Activated gamma-delta T cell treated with Interleukin-2 at 50 U/mL for 16 hours (primary cell): ENCODE measurements at regions not wholly inside any gene's neighbourhood (a gene's known extent, or its start where the extent isn't known, plus 50 kb on each side); places are given as distances from the start of the nearest gene placed in this dataset.

ENCODE experiments used
- DNase-seq: peaks from one replicate; pipeline ENCODE4 v3.0.0-alpha.2; 2020

DNA sequence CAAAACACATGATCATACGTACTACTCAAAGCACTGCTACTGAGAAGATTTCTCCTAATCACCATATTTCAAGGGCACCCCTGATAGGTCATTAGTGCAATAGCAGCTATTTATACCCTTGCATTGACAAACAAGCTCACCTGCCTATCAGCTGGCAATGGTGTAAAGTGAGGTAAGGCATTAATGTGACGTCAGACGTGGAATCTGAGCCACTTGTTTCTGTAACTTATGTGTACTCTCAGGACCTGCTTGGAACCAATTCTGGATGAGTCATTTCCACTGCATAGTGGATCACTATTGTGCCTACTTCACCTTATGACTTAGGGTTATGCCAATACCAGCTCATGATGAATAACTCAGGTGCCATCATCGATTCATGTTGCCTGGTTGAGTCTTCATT lies 628.5 kb upstream of the CELF2 start:
- DNase-seq = no peak

DNA sequence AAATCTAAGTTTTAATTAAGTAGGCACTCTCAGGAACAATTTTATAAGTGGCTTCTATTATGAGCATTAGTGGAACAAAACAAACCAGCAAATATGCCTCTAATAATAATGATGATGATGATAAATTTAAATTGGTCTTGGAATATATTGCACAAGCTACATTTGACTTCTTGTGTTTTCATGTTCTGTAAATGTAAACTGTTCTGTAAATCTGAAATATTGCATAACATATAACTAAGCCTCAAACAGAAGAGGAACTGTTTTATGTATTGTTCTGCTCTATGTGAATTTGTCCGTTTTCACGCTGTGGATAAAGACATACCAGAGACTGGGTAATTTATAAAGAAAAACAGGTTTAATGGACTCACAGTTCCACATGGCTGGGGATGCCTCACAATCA lies 625.2 kb upstream of the CELF2 start:
- DNase-seq = no peak

DNA sequence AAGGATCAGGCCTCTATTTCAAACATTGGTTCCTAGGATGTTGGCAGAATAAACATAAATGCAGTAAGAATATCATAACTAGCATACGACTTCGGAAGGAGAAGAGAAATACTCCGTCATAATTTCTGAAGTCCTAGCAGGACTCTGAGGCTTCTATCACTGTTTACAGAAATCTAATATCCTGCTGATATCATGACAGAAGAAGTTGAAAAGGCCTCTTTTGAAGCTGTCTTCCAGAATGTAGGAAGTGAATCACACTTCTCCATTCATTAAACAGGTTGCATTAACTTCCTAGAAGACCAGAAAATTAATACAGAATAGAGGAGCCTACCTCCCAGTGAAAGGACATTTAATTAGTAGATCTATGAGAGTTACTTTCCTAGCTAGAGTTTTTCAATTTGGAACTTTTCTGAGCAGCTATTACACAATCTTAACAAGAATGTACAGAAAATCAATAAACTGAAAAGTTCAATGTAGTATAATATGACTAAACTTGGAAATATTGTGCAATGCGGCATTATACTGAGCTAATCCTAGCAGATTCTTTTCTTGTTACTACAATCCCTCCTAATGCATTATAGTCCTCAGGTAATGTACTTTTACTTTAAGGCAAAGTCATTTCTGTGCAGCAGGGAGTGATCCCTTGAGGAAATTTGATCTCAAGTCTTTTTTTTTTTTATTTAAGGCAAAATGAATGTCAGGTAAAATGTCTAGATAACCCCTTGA lies 622.6 kb upstream of the CELF2 start:
- no peak for DNase-seq

DNA sequence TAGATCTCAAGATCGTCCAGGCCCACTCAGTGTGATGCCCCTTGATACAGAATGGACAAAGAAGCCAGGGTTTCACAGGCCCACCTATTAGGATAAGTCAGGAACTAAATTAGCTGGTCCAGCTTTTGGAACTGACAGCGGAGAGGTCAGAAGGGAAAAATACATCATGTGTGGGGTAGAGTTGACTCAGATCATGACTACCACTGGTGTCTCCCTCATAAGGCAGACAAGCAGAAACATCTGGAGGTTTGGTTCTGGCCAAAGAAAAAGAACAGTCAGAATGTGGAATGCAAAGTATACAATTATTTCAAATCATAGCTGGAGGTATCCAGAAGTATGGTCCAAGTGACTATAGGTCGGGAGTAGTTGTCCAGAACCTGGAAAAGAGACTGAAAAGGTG lies 621.1 kb upstream of the CELF2 start:
- DNase-seq = no peak

DNA sequence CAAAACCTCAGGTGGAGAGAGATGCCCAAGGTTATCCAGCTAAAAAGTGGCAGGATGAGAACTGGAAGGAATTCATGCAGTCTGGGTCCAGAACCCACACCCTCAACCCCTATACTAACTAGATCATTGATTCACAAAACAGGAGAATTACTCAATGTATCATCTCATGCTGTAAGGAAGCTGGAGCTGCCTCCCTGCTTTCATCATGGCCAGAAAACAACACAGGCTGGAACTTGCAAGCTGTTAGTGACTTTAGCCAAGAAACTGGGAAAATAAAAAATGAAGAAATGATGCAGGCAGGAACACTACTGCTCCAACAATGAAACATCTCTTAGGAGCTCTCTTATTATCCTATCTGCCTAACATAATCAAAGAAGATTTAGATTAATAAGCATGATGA lies 619.8 kb upstream of the CELF2 start:
- no peak for DNase-seq

DNA sequence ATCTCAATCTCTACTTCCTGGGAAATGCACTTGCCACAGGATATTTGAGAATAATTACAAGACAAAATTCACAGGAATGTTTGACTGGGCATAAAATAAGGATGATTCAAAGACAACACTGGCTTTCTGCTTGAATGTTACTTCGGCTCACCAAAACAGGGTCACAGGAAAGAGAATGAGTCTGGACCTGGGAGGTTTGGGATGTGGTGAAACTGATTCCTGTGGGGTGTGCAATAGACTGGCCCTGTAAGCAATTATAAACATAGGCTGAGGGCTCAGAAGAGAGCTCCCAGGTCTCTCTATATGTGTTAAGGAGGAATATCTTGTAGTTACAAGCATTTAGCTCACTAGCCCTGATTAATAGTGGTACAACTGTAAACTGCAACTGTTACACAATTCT lies 613.9 kb upstream of the CELF2 start:
- no peak for DNase-seq

DNA sequence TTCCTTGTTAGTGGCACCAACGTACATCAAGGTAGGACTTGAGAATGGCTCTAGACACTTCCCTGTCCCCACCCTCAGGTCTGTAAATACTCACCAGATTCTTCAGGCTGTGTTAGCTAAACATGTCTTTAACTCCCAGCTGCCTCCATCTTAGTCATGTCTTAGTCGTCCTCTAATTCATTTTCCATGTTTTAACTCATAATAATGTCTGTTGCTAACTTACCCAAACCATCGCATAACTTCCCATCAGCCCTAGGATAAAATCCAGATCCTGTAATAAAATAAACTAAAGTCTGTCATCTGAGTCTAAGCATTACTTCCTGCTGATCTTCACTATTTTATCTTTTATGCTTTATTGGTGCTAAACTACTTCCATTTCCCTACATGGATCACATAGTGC lies 600.0 kb upstream of the CELF2 start:
- no peak for DNase-seq

DNA sequence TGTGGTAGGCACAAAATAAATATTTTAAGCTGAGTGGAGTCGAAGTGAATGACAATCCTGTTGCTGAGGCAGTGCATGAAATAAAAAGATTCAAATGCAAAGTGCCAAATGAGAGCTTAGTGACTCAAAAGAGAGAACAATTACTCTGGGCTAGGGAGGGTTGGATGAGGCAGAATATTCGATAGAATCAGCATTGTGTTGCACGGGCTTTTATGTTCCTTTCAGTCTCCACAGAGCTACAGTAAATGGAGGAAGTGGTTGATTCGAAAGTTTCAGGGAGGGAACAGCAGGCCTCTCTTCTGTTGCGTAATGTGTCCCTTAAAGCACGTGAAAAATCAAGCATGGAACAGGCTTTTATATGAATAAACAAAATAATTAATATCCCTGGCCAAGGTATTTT lies 599.3 kb upstream of the CELF2 start:
- no peak for DNase-seq

DNA sequence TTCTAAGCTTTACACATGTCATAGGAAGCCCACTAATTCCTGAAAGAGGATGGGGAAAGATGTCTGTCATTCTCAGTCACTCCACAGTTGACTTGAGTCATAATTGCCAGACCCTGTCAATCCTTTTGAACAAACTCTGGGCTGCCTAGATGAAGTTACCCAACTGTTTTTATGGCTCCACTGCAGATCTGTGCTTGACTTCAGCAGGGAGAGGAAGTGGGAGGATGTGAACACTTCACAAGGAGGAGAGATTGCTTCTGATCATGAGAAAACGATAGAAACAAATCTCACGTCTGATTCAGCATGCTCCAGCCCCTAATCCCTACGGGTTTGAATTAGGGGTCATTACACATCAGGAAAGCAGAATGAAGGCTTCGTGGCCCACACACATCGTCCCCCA lies 596.6 kb upstream of the CELF2 start:
- no peak for DNase-seq

DNA sequence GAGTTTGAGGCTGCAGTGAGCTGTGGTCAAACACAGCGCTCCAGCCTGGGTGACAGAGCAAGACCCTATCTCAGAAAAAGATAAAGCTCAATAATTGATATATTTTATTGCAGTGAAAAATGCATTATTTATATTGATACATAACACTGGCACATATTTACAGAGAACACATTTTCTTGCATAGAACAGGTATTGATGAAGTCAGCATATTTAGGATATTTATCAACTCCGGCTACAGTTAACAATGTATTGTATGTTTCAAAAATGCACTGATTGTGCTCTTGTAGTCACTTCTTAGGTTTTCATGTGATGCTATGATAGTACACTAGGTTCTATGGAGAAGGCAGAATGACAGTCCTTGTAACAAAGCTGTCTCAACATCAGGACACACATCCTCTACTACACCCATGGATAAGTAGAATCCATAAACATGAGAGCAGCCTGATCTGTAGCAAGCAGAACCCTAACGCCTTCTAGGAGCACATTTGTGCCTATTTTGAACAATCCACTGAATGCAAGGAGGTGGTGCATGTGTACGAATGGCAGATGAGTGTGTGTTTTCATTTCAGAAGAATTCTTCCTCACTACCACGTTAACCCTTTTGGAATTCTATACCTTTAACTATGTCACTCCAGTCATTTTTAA lies 586.1 kb upstream of the CELF2 start:
- DNase-seq = no peak

DNA sequence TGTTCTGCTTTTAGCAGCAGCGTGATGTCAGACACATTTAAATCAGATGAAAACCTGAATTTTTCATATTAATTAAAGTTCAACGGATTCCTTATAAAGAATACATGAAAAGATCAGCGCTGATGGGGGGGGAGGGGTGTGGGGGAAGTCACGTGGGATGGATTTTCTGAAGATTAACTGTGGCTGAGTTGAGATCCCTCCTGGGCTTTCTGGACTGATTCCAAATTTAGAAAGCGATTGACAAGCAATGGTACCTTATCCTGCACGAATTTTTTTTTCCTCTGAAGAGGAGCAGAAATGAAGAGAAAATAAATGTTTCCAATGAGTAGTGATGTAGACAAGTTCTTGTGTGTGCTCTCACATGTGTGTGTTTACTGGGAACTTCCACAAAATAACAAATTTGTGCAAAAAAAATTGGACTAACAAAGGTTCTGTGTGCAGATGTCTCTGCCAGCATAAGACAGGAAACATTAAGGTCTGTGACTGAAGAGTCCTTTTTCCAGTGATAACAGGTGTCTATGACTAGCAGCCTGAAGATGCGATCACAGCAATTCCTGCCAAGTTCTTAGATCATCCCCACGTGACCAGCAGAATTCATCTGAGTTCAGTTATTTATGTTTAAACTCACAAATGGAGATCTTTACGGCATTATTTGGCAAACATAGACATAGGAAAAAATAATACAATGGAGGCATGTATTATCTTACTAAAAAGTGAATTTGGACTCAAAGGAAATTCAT lies 585.2 kb upstream of the CELF2 start:
- DNase-seq = no peak

DNA sequence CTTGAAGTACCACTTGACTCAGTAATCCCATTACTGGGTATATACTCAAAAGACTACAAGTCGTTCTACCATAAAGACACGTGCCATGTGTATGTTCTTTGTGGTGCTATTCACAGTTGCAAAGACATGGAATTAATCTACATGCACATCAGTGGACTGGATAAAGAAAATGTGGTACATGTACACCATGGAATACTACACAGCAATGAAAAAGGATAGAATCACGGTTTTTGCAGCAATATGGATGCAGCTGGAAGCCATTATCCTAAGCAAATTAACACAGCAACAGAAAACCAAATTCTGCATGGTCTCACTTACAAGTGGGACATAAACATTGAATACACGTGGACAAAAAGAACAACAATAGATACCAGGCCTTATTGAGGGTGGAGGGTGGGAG lies 583.4 kb upstream of the CELF2 start:
- DNase-seq = no peak

DNA sequence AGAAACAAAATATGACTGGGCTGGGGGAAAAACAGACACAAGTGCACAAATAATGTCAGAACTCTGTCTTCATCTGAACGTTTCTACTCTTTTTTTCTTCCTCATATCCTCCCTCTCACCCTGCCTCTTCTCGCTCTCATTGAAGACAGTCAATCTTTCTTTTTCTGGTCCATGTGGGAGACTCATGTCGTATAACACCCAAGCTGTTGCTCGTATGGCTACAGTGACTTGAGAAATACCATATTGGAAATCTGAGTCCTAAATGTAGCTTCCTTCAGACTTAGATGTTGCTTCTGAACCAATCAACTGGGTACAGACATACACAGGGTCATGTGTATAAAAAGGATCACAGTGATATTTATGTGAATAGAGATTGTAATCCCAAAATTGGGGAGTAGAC lies 579.8 kb upstream of the CELF2 start:
- DNase-seq = no peak

DNA sequence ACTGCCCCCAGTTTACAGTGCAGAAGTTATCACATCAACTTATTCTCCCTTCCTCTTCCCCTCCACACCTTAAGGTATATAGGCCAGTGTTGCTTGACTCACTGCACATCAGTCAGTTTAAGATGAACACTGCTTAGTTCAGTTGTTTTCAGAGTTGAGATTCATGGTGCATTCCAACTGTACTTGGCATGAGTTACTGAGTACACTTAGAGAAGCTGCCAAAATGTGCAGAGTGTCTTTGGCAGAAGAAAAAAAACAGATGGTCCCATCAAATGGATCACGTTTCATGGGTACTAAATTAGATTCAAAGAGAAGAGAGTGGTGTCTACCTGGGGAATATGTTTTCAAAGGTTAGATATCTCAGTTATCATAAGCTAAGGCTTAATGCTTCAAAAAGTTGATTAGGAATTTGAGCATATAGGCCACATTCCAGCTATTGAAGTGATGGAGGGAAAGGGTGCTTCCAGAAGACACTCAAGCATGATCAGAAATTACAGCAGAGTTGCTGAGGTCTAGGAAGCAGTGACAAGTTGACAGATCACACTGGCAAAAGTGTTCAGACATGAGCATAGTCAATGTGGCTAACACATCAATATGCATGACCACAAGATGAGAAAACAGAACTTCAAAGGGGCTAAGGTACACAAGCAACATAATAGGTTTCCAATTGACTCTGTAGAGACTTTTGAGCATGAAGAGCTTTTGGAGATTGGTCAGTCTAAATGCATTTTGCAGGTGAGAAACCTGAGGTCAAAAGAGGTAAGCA lies 579.2 kb upstream of the CELF2 start:
- no peak for DNase-seq

DNA sequence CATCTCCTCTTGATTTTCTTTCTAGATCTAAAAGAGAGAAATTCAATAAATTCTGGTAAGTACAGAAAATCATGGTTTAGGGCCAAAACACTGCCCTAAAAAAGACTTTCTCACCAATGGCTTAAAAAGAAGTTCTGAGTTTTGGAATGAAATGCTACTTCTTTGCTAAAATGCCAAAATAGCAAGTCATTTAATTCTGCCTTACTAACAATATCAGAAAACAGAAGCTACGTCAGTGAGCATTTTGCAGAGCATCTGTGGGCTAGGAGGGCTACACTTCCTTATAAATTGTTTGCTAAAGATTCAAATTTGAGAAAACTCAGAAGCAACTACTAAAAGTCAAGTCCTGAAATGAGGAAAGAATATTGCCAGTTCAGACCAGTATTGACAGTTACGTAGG lies 560.8 kb upstream of the CELF2 start:
- no peak for DNase-seq

DNA sequence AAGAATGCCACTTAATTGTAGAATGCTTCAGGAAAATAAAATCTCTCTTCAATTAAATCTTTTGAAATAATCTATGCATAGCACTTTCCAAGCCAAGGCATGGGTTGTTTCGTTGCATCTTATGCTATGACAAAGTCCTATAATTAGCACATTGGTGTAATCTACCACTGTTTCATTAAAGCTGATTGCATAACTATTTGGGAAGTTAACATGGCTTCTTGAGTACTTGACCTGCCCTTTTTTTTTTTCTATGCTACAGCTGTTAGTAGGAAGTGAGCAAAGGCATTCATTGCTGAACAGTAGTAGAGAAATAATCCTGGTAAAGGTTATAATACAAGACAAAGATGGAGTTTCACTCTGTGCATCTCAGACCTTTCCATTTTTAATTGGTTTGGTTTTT lies 557.2 kb upstream of the CELF2 start:
- no peak for DNase-seq

DNA sequence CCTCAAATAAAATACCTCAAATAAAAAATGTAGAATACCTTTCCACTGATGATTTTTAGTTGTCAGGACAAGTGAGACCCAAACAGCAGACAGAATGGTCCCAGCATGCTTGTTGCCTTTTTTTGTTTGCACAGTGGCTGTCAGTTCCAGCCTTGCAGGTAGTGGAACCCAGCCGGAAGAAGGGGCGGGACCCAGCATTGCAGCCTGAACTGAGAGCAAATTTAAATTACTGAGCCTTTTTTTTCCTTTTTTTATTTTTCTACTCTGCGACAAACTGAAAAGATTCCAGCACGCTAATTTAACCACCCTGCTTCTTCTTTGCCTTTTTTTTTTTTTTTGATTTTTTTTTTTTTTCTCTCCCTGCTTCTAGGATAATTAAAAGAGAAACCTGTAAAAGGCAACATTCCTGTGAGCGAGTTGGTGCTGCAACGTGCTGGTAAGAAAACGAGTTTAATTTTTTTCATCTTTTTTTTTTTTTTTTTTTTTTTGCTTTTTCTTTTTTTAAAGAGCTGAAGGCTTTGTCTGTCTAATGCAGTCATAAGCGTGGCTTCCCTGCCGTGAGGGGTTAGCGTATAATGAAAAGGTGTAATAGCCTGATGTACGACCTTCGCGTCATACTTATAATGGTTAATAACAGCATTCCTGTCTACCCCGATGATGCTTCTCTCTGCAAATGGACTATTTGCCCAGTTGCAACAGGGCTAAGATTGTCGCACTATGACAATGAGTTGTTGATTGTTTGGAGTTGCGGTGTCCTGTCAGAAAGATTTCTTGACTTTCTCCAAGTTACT lies 555.3 kb upstream of the CELF2 start:
- no peak for DNase-seq

DNA sequence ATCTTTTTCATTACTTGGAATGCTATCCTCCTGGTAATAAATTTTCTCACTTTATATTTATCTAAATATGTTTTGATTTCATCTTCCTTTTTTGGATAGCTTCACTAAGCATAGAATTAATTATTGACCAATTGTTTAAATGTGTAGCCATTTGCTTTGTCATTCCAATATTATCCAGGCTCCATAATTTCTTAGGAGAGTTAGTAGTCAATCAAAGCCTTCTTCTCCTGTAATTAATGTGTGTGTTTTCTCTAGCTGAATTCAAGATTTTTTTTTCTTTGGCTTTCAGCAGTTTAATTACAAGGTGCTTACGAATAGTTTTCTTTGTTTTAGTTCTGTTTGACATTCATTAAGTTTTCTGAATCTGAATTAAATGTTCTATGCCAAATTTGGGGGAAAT lies 545.9 kb upstream of the CELF2 start:
- DNase-seq = no peak

DNA sequence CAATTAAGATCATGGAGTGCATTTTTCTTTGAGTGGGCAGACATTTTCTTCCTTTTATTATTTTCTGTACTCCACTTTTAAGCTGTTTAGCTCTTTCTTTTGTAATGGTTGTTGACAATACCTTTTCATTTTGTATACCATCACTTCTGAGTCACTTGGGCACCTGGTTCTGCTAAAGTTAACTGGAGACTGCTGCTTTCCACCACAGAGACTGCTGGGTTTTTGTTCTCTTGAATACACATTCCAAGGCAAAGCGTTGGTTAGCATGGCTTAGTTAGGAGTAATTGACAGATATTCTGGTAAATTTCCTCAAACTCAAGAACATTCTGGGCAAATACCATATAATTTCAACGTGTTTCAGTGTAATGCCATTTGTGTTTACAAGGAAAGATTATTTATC lies 541.9 kb upstream of the CELF2 start:
- no peak for DNase-seq

DNA sequence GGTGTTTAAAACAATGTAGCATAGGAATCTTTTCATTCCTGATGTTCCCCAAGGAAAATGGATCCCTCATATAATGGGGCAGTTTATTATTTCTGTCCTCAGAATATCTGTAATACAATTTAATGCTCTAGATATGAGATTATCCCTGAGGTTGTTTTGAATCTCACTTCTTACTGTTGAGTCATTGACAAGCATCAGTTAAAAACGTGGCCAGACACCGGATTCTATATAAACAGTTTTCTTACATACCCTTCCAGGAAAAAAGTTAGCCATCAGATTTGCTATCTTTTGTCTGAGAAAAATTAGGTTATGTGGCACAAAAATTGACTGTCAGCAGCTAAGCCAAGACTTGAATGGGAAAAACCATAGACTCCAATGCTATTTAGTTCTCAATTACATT lies 539.8 kb upstream of the CELF2 start:
- no peak for DNase-seq

DNA sequence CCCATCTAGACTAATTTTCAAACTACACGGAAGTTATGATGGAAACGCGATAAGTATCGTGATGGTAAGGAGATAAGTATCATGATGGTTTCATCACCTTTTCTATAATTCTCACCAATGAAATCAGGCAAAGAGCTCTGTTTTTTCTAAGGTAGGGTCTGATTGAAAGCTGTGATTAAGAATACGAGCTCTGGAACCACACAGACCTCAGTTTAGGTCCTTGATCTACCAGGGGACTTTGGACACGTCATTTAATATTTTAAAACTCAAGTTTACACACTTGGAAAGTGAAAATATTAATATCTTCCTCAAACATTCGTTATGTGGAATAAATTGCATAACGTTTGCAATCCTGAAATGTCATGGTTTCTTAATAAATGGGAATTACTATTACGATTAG lies 538.2 kb upstream of the CELF2 start:
- DNase-seq = no peak

DNA sequence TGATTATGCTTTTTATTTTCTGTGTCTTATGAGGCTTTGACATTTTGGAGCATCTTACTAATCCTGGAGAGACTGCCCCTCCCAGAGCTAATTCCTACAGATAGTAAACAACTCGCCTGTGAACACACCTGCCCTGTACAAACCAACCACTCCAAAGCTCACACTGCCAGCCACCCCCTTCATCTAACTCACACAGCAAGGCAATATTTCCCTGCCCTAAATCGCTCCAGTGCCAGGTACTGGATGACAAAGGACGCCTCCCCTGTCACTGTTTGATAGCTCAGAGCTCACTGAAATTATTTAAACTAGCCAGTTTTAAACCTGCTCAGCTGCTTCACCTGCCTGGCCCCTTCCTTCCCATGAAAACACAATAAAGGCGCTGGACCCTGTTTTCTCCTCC lies 535.1 kb upstream of the CELF2 start:
- DNase-seq = no peak

DNA sequence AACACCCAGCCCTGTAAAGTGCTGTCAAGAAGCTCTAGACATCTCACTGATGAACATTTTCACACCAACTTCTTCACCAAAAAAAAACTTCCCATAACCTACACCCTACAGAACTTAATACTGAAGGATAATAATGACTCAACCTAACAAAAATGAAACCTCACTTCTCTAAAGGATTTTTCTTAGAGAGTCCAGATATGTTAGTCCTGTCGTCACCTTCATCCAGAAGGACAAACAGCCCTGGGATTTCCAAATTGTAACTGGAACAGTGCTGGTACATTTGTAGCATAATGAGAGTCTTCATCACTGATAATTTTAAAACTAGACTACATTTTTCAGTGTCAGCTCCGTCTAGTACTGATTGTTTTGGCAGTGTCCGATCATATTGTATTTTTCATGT lies 528.6 kb upstream of the CELF2 start:
- DNase-seq = no peak
